H9 (cell line): ENCODE measurements at regions not wholly inside any gene's neighbourhood (a gene's known extent, or its start where the extent isn't known, plus 50 kb on each side); places are given as distances from the start of the nearest gene placed in this dataset.

Source experiments
- DNase-seq: peaks from one replicate; pipeline ENCODE4 v3.0.0-alpha.2; 2017
- H2AFZ ChIP-seq: one replicate; pipeline ENCODE4 v1.6.1; 2013; ENCODE audit warnings: mild to moderate bottlenecking, low read length, control low read depth, moderate library complexity
- H2AK5ac ChIP-seq: 2 replicates; pipeline ENCODE4 v1.6.1; 2013; ENCODE audit warnings: low read length, control low read depth, mixed read lengths; ENCODE audit not compliant: insufficient read length
- H2BK120ac ChIP-seq: one replicate; pipeline ENCODE4 v1.6.1; 2013; ENCODE audit warnings: low read depth, mild to moderate bottlenecking, low read length, control low read depth, inconsistent platforms; ENCODE audit not compliant: poor library complexity, severe bottlenecking
- H2BK12ac ChIP-seq: 2 replicates; pipeline ENCODE4 v1.6.1; 2013; ENCODE audit warnings: low read length, control low read depth, mixed read lengths, low read depth; ENCODE audit not compliant: insufficient read length
- H2BK15ac ChIP-seq: 2 replicates; pipeline ENCODE4 v1.6.1; 2013; ENCODE audit warnings: low read depth, low read length, control low read depth
- H2BK20ac ChIP-seq: one replicate; pipeline ENCODE4 v1.6.1; 2013; ENCODE audit warnings: low read depth, mild to moderate bottlenecking, low read length, control low read depth, inconsistent platforms; ENCODE audit not compliant: poor library complexity, severe bottlenecking
- H2BK5ac ChIP-seq: 2 replicates; pipeline ENCODE4 v1.6.1; 2013; ENCODE audit warnings: low read length, control low read depth, mixed read lengths; ENCODE audit not compliant: insufficient read length
- H3K14ac ChIP-seq: 2 replicates; pipeline ENCODE4 v1.6.1; 2013; ENCODE audit warnings: low read length, control low read depth; ENCODE audit not compliant: insufficient read depth
- H3K18ac ChIP-seq: 2 replicates; pipeline ENCODE4 v1.6.1; 2013; ENCODE audit warnings: low read depth, mild to moderate bottlenecking, mixed read lengths, low read length, control low read depth; ENCODE audit not compliant: insufficient read length
- H3K23ac ChIP-seq: 2 replicates; pipeline ENCODE4 v1.6.1; 2013; ENCODE audit warnings: low read length, control low read depth, mixed read lengths, low read depth; ENCODE audit not compliant: insufficient read length
- H3K23me2 ChIP-seq: 2 replicates; pipeline ENCODE4 v1.6.1; 2013; ENCODE audit warnings: low read depth, mild to moderate bottlenecking, mixed read lengths, low read length, control low read depth; ENCODE audit not compliant: insufficient read length, poor library complexity, severe bottlenecking
- H3K27ac ChIP-seq: 2 replicates; pipeline ENCODE4 v1.5.1; 2013; ENCODE audit warnings: low read length, control low read depth, mixed read lengths, low read depth; ENCODE audit not compliant: insufficient read length
- H3K27me3 ChIP-seq: 2 replicates; pipeline ENCODE4 v1.6.1; 2013; ENCODE audit warnings: low read length, control low read depth, inconsistent platforms; ENCODE audit not compliant: insufficient read depth
- H3K4ac ChIP-seq: 2 replicates; pipeline ENCODE4 v1.6.1; 2013; ENCODE audit warnings: low read depth, mild to moderate bottlenecking, control low read depth, inconsistent platforms, low read length, moderate library complexity
- H3K4me1 ChIP-seq: 2 replicates; pipeline ENCODE4 v1.6.1; 2013; ENCODE audit warnings: low read length, control low read depth, inconsistent platforms; ENCODE audit not compliant: insufficient read depth
- H3K4me2 ChIP-seq: 2 replicates; pipeline ENCODE4 v1.6.1; 2013; ENCODE audit warnings: low read length, control low read depth, mixed read lengths; ENCODE audit not compliant: insufficient read length, insufficient read depth
- H3K56ac ChIP-seq: 2 replicates; pipeline ENCODE4 v1.6.1; 2013; ENCODE audit warnings: low read depth, mild to moderate bottlenecking, mixed read lengths, low read length, control low read depth; ENCODE audit not compliant: insufficient read length
- H3K79me1 ChIP-seq: 2 replicates; pipeline ENCODE4 v1.6.1; 2013; ENCODE audit warnings: low read depth, mild to moderate bottlenecking, moderate library complexity, low read length, control low read depth, inconsistent platforms; ENCODE audit not compliant: insufficient read depth, poor library complexity, severe bottlenecking
- H3K79me2 ChIP-seq: 2 replicates; pipeline ENCODE4 v1.6.1; 2013; ENCODE audit warnings: low read length, control low read depth, inconsistent platforms; ENCODE audit not compliant: insufficient read depth
- H3K9ac ChIP-seq: 2 replicates; pipeline ENCODE4 v1.6.1; 2013; ENCODE audit warnings: low read length, control low read depth, mixed read lengths; ENCODE audit not compliant: insufficient read length; ENCODE audit errors: extremely low read depth
- H3K9me3 ChIP-seq: one replicate; pipeline ENCODE4 v1.6.1; 2013; ENCODE audit warnings: low read depth, low read length, inconsistent platforms; ENCODE audit not compliant: control insufficient read depth
- H3T11ph ChIP-seq: one replicate; pipeline ENCODE4 v1.6.1; 2013; ENCODE audit warnings: mild to moderate bottlenecking, low read length, control low read depth, inconsistent platforms
- H4K20me1 ChIP-seq: one replicate; pipeline ENCODE4 v1.6.1; 2013; ENCODE audit not compliant: control insufficient read depth, insufficient read length, insufficient read depth
- H4K5ac ChIP-seq: 2 replicates; pipeline ENCODE4 v1.6.1; 2013; ENCODE audit warnings: low read depth, mild to moderate bottlenecking, mixed read lengths, low read length, control low read depth; ENCODE audit not compliant: insufficient read length
- H4K8ac ChIP-seq: replicated peaks from 2 replicates; pipeline ENCODE4 v1.6.1; 2013; ENCODE audit warnings: low read length, control low read depth, mixed read lengths, low read depth; ENCODE audit not compliant: insufficient read length
- H4K91ac ChIP-seq: 2 replicates; pipeline ENCODE4 v1.6.1; 2013; ENCODE audit warnings: low read depth, mild to moderate bottlenecking, moderate library complexity, mixed read lengths, low read length, control low read depth; ENCODE audit not compliant: insufficient read length
- H3K27ac Mint-ChIP-seq, 3 experiments: 2 replicates in 2 of 3; 3 replicates in 1 of 3; pipeline ENCODE4 v1.8.0; 2020 to 2021; ENCODE audit warnings: mixed read lengths in 3 of 3, mild to moderate bottlenecking in 1 of 3, moderate library complexity in 1 of 3
- H3K27me3 Mint-ChIP-seq: 2 replicates; pipeline ENCODE4 v1.8.0; 2021; ENCODE audit warnings: low read depth, mild to moderate bottlenecking, moderate library complexity, mixed read lengths
- H3K36me3 Mint-ChIP-seq, 3 experiments: 2 replicates in 2 of 3; 3 replicates in 1 of 3; pipeline ENCODE4 v1.8.0; 2020 to 2021; ENCODE audit warnings: low read depth in 3 of 3, mixed read lengths in 3 of 3; ENCODE audit not compliant: insufficient read depth in 1 of 3
- H3K4me1 Mint-ChIP-seq, 2 experiments: 2 replicates each; pipeline ENCODE4 v1.8.0; 2020; ENCODE audit warnings: mixed read lengths in 2 of 2
- H3K4me3 Mint-ChIP-seq, 2 experiments: 2 replicates in 1 of 2; 3 replicates in 1 of 2; pipeline ENCODE4 v1.8.0; 2020 to 2021; ENCODE audit warnings: mild to moderate bottlenecking in 2 of 2, mixed read lengths in 2 of 2, moderate library complexity in 1 of 2
- H3K9me3 Mint-ChIP-seq, 2 experiments: 2 replicates in 1 of 2; 3 replicates in 1 of 2; pipeline ENCODE4 v1.8.0; 2020; ENCODE audit warnings: mild to moderate bottlenecking in 2 of 2, mixed read lengths in 2 of 2, moderate library complexity in 1 of 2
- WGBS: extraction: QIAGEN DNeasy Blood & Tissue Kit; methylation state at CpG from one replicate; pipeline ENCODE4 v1.1.7; 2013; ENCODE audit warnings: missing lambda C conversion rate, low lambda C conversion rate, mixed read lengths; ENCODE audit not compliant: insufficient read length; ENCODE audit errors: extremely low coverage; 5-methylcytosine and 5-hydroxymethylcytosine counted together
- TF ChIP-seq, protein P1 (sequence below): fragments of 200-600 bp; sonication (generic); conservative IDR thresholded peaks from 3 replicates; pipeline ENCODE4 v1.8.0; 2021; ENCODE audit warnings: antibody characterized with exemption, mild to moderate bottlenecking

DNA sequence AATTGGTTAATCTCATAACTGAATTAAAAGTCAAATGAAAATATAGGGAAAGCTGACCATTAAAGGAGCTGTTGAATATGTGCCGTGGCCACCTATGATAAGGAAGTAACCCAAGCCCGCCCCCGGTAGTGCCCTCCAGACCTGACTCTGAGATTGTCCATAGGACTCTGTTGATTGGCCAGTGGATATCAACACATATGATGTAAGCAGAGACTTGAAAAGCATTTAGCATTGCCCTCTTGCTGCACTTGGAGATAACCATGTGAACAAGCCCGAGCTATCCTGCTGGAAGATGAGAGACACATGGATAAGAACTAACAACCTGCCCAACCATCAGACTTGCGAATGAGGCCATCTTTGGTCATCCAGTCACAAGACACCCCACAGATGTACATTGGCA, 83.2 kb downstream of the LINC00237 start:
- H3K9ac ChIP-seq = no peak overlapping the region
- H3T11ph ChIP-seq = no peak overlapping the region
- H4K91ac ChIP-seq = no peak overlapping the region
- H3K9me3 ChIP-seq = no peaks in the 10 kb centered on the region
- no peak overlapping the region for H2BK12ac ChIP-seq
- WGBS = no CpG with 5 or more reads among the region's 5 CpGs
- H3K4ac ChIP-seq = no peak overlapping the region
- no peaks in the 10 kb centered on the region for H3K79me1 ChIP-seq
- H2AFZ ChIP-seq = no peak overlapping the region
- Mint-ChIP-seq H3K36me3 (peaks cover 0 to 2% (median 0%) of the 10 kb centered on the region in 3 experiments; a peak in 2 of 7 replicates), H3K9me3 (no peaks in the 10 kb centered on the region), H3K4me1 (peaks cover 21 to 23% of the 10 kb centered on the region in 2 experiments), H3K27ac (no peak overlapping the region; a peak in 1 of 7 replicates), H3K27me3 (no peaks in the 10 kb centered on the region; the same call in 1 of the 2 replicates), H3K4me3 (no peak overlapping the region)
- H2BK15ac ChIP-seq = no peak overlapping the region
- no peak overlapping the region for H2BK20ac ChIP-seq
- no peaks in the 10 kb centered on the region for H3K23me2 ChIP-seq
- no peaks in the 10 kb centered on the region for H3K27me3 ChIP-seq
- no peak overlapping the region for H3K18ac ChIP-seq
- H3K23ac ChIP-seq = no peak overlapping the region
- no peak overlapping the region for H3K4me2 ChIP-seq
- no peaks in the 10 kb centered on the region for H4K20me1 ChIP-seq
- no peaks in the 10 kb centered on the region for H3K79me2 ChIP-seq
- H2AK5ac ChIP-seq = no peak overlapping the region
- H4K8ac ChIP-seq = no peak overlapping the region
- no peak overlapping the region for H2BK5ac ChIP-seq
- no peak for DNase-seq
- H3K56ac ChIP-seq = no peak overlapping the region
- TF ChIP-seq, protein P1, sequence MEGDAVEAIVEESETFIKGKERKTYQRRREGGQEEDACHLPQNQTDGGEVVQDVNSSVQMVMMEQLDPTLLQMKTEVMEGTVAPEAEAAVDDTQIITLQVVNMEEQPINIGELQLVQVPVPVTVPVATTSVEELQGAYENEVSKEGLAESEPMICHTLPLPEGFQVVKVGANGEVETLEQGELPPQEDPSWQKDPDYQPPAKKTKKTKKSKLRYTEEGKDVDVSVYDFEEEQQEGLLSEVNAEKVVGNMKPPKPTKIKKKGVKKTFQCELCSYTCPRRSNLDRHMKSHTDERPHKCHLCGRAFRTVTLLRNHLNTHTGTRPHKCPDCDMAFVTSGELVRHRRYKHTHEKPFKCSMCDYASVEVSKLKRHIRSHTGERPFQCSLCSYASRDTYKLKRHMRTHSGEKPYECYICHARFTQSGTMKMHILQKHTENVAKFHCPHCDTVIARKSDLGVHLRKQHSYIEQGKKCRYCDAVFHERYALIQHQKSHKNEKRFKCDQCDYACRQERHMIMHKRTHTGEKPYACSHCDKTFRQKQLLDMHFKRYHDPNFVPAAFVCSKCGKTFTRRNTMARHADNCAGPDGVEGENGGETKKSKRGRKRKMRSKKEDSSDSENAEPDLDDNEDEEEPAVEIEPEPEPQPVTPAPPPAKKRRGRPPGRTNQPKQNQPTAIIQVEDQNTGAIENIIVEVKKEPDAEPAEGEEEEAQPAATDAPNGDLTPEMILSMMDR = no peak
- no peak overlapping the region for H4K5ac ChIP-seq
- no peak overlapping the region for H2BK120ac ChIP-seq
- H3K4me1 ChIP-seq = peaks cover 7% of the 10 kb centered on the region; the same call in 1 of the 2 replicates
- no peak overlapping the region for H3K27ac ChIP-seq
- no peak overlapping the region for H3K14ac ChIP-seq
